ENCODE measurements at regions not wholly inside any gene's neighbourhood (a gene's known extent, or its start where the extent isn't known, plus 50 kb on each side); places are given as distances from the start of the nearest gene placed in this dataset.
A peak's percentile ranks its signal among the peaks of the same experiment; 100 is the strongest.

GRCh38 chr6:133833949-133834359 is 55.0 kb upstream of the TCF21 start:
- DNase-seq (ENCODE audit: low read depth in 2 of 3, low spot score in 2 of 3) = no peak

- DNase-seq (ENCODE audit: low read depth in 2 of 3, low spot score in 2 of 3) = no peak
These were observed 54.3 kb upstream of the TCF21 start for GRCh38 chr6:133834472-133835170.

GRCh38 chr6:133835901-133836300 is 53.0 kb upstream of the TCF21 start:
- DNase-seq (ENCODE audit: low read depth in 2 of 3, low spot score in 2 of 3) = no peak

GRCh38 chr6:133837801-133838349 is 51.0 kb upstream of the TCF21 start:
- DNase-seq (ENCODE audit: low read depth in 2 of 3, low spot score in 2 of 3) = peak in 2 of 3 experiments; percentile 7 to 37

Measured in activated CD8-positive, alpha-beta memory T cell treated with anti-CD3 and anti-CD28 coated beads for 48 hours (primary cell).